ENCODE measurements at regions not wholly inside any gene's neighbourhood (a gene's known extent, or its start where the extent isn't known, plus 50 kb on each side); places are given as distances from the start of the nearest gene placed in this dataset.

DNA sequence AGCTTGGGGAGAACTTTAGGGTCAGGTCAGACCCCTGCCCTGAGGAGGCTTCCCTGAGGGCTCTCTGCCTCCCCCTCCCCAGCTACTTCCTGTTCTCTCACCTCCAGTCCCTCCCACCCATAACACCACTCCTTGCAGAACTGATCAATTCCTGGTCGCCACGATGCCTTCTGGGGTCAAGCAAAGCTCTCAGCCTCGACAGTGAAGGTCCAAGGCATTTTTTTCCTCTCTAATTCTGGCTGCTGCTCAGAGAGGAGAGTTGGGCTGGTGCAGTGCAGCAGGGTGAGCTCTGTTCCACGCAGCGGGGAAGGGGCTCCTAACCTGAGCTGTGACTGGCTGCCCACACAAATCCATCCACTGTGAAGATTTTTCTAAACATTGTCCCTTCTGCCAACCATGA lies 628.4 kb downstream of the BRD1 start:
- Histone ChIP-seq H2AFZ (no peak overlapping the region), H4K20me1 (ENCODE audit: insufficient read depth) (no peaks in the 10 kb centered on the region), H3K79me2 (ENCODE audit: insufficient read depth) (no peaks in the 10 kb centered on the region), H3K4me3 (no peak overlapping the region), H3K4me2 (ENCODE audit: unreplicated experiment) (no peak overlapping the region), H3F3A (ENCODE audit: insufficient read depth) (no peaks in the 10 kb centered on the region), H3K4me1 (ENCODE audit: insufficient read depth) (no peaks in the 10 kb centered on the region), H3K36me3 (ENCODE audit: low read depth) (no peaks in the 10 kb centered on the region), H3K9ac (no peak overlapping the region), H3K9me2 (ENCODE audit: insufficient read depth) (no peaks in the 10 kb centered on the region), H3K9me3 (ENCODE audit: low read depth) (no peaks in the 10 kb centered on the region), H3K27me3 (replicated peaks; ENCODE audit: insufficient read depth) (no peaks in the 10 kb centered on the region), H3K27ac (no peak overlapping the region)
- 44 to 46% methylated on average over 5 of the region's 5 CpGs for WGBS, 2 experiments (ENCODE audit: low coverage in 1 of 2, low lambda C conversion rate in 2 of 2, missing lambda C conversion rate in 2 of 2)
- no peak for DNase-seq
- in situ Hi-C loops (cut with MboI), result no loop called here
- TF ChIP-seq EZH2 (IDR thresholded peaks at IDR 0.05; ENCODE audit: insufficient read depth, poor library complexity, severe bottlenecking), result no peak
- TF ChIP-seq EZH2phosphoT487 (IDR thresholded peaks at IDR 0.05; ENCODE audit: insufficient read depth, low read depth), result no peak

DNA sequence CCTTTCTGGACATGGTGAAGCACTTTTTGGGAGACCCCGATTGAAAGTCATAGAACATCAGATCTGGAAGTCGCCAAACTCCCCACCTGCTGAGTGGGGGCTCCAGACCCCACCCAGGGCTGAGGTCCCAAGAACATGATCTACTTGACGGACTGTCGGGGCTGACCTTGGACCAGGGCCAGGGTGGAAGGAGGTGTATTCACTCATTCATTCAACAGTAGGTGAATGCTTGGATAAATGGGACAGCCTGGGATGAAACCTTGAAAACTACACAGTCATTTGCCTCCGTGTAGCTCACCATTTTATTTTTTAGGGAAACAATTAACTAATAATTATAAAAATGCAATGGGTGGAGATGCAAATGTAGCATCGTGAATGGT lies 629.0 kb downstream of the BRD1 start:
- Histone ChIP-seq H3K36me3 (ENCODE audit: low read depth) (no peaks in the 10 kb centered on the region), H4K20me1 (ENCODE audit: insufficient read depth) (no peaks in the 10 kb centered on the region), H3K4me2 (ENCODE audit: unreplicated experiment) (no peak overlapping the region), H3K27ac (no peak overlapping the region), H3K9me3 (ENCODE audit: low read depth) (no peaks in the 10 kb centered on the region), H3K4me3 (no peak overlapping the region), H3K9me2 (ENCODE audit: insufficient read depth) (no peaks in the 10 kb centered on the region), H3F3A (ENCODE audit: insufficient read depth) (no peaks in the 10 kb centered on the region), H3K4me1 (ENCODE audit: insufficient read depth) (no peaks in the 10 kb centered on the region), H3K9ac (no peak overlapping the region), H3K79me2 (ENCODE audit: insufficient read depth) (no peaks in the 10 kb centered on the region), H3K27me3 (replicated peaks; ENCODE audit: insufficient read depth) (no peaks in the 10 kb centered on the region), H2AFZ (no peak overlapping the region)
- WGBS, 2 experiments (ENCODE audit: low coverage in 1 of 2, low lambda C conversion rate in 2 of 2, missing lambda C conversion rate in 2 of 2), result 45% methylated on average over 6 of the region's 6 CpGs
- no peak for TF ChIP-seq EZH2phosphoT487 (IDR thresholded peaks at IDR 0.05; ENCODE audit: insufficient read depth, low read depth)
- no peak for TF ChIP-seq EZH2 (IDR thresholded peaks at IDR 0.05; ENCODE audit: insufficient read depth, poor library complexity, severe bottlenecking)
- in situ Hi-C loops (cut with MboI), result no loop called here
- no peak for DNase-seq

DNA sequence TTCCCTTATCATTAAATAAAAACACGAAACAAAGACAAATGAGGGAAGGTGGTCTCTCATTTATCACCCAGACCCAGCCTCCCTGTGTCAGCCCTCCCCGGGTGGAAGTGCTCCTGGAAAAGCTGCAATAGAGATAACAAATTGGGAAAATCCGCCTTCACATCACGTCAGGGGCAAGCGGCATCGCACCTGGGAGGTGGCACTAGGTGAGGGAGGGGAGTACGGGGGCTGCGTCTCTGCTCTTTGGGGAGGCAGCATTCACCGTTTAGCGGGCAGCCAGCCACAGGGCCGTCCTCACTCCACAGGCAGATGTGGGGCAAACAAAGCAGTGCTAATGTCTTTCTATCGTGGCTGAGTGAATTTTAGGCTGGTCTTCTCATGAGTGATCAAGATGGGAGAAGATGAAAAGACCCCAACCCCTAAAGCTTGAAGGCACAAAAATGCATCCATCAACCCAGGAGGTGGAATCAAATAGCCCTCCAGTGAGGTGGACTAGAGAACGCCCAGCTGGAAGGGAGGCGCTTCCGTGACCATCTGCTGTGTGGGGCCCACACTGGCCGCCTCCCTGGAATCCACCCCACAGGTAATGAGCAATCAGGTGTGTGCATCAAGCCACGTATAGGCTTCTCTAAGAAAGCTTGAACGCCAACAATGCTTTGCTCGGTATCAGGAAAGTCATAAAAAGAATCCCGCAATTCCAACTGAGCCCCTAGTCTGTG lies 629.5 kb downstream of the BRD1 start:
- in situ Hi-C loops (cut with MboI), result no loop called here

DNA sequence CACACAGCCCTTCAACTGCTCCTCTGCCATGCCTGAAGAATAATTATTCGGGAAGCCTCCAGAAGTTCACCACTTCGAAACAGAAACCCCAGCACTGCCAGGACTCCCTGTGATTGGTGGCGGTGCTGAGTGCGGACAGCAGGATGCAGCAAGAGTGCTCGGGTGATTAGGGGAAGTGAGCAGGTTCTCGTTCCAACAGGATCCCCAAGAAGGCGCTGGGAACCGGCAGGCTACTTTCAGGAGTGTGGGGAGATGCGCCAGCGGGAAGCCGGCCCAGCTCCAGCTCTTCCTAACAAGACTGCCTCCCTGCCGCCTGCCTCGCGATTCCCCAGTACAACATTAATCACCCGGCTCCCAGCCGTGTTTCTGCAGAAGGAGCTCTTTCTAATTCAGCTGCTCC lies 630.2 kb downstream of the BRD1 start:
- Histone ChIP-seq H3K36me3 (ENCODE audit: low read depth) (no peaks in the 10 kb centered on the region), H3K27me3 (replicated peaks; ENCODE audit: insufficient read depth) (no peaks in the 10 kb centered on the region), H3F3A (ENCODE audit: insufficient read depth) (no peaks in the 10 kb centered on the region), H3K27ac (no peak overlapping the region), H3K4me3 (no peak overlapping the region), H3K9ac (no peak overlapping the region), H3K79me2 (ENCODE audit: insufficient read depth) (no peaks in the 10 kb centered on the region), H3K9me3 (ENCODE audit: low read depth) (no peaks in the 10 kb centered on the region), H2AFZ (no peak overlapping the region), H3K4me1 (ENCODE audit: insufficient read depth) (no peaks in the 10 kb centered on the region), H3K9me2 (ENCODE audit: insufficient read depth) (no peaks in the 10 kb centered on the region), H4K20me1 (ENCODE audit: insufficient read depth) (no peaks in the 10 kb centered on the region), H3K4me2 (ENCODE audit: unreplicated experiment) (no peak overlapping the region)
- no peak for DNase-seq
- TF ChIP-seq EZH2 (IDR thresholded peaks at IDR 0.05; ENCODE audit: insufficient read depth, poor library complexity, severe bottlenecking) (no peak), EZH2phosphoT487 (IDR thresholded peaks at IDR 0.05; ENCODE audit: insufficient read depth, low read depth) (no peak)
- 1 to 2% methylated on average over 16 of the region's 16 CpGs for WGBS, 2 experiments (ENCODE audit: low coverage in 1 of 2, low lambda C conversion rate in 2 of 2, missing lambda C conversion rate in 2 of 2)
- in situ Hi-C loops (cut with MboI), result no loop called here

More for the DNA sequence above, 629.5 kb downstream of the BRD1 start:
- Histone ChIP-seq H3K79me2 (ENCODE audit: insufficient read depth) (no peaks in the 10 kb centered on the region), H2AFZ (no peak overlapping the region), H3K36me3 (ENCODE audit: low read depth) (no peaks in the 10 kb centered on the region), H3K9me3 (ENCODE audit: low read depth) (no peaks in the 10 kb centered on the region), H3K4me2 (ENCODE audit: unreplicated experiment) (no peak overlapping the region), H3K9me2 (ENCODE audit: insufficient read depth) (no peaks in the 10 kb centered on the region), H4K20me1 (ENCODE audit: insufficient read depth) (no peaks in the 10 kb centered on the region), H3K27ac (no peak overlapping the region), H3K4me1 (ENCODE audit: insufficient read depth) (no peaks in the 10 kb centered on the region), H3F3A (ENCODE audit: insufficient read depth) (no peaks in the 10 kb centered on the region), H3K4me3 (no peak overlapping the region), H3K27me3 (replicated peaks; ENCODE audit: insufficient read depth) (no peaks in the 10 kb centered on the region), H3K9ac (no peak overlapping the region)
- TF ChIP-seq EZH2 (IDR thresholded peaks at IDR 0.05; ENCODE audit: insufficient read depth, poor library complexity, severe bottlenecking), result no peak
- TF ChIP-seq EZH2phosphoT487 (IDR thresholded peaks at IDR 0.05; ENCODE audit: insufficient read depth, low read depth), result no peak
- 34 to 35% methylated on average over 20 of the region's 20 CpGs for WGBS, 2 experiments (ENCODE audit: low coverage in 1 of 2, low lambda C conversion rate in 2 of 2, missing lambda C conversion rate in 2 of 2)
- no peak for DNase-seq
